GM21786 (cell line): ENCODE measurements at regions not wholly inside any gene's neighbourhood (a gene's known extent, or its start where the extent isn't known, plus 50 kb on each side); places are given as distances from the start of the nearest gene placed in this dataset.
"Not testable (repeated sequence)": the region's sequence is repeated elsewhere in the genome, so short reads cannot be mapped to it uniquely, and the experiment has no call there.

Source experiments
- ATAC-seq: cut with Tn5 transposase; IDR thresholded peaks from one replicate; pipeline ENCODE4 v1.9.1; 2021; ENCODE audit not compliant: unreplicated experiment

- ATAC-seq: no peak
Observed at GRCh38 chr16:60304066-60304465, 1570.0 kb upstream of the GOT2 start.

- no peak for ATAC-seq
Observed at GRCh38 chr16:60302676-60303075, 1568.6 kb upstream of the GOT2 start.

- ATAC-seq: no peak
Observed at GRCh38 chr16:60302261-60302660, 1568.1 kb upstream of the GOT2 start.

GRCh38 chr16:60299241-60299776 is 1565.2 kb upstream of the GOT2 start:
- ATAC-seq: no peak

GRCh38 chr16:60295451-60295850 is 1561.3 kb upstream of the GOT2 start:
- no peak for ATAC-seq

GRCh38 chr16:60285794-60286193 is 1551.7 kb upstream of the GOT2 start:
- ATAC-seq: no peak

- no peak for ATAC-seq
Observed at GRCh38 chr16:60279061-60279665, 1545.0 kb upstream of the GOT2 start.

GRCh38 chr16:60274431-60275019 is 1540.4 kb upstream of the GOT2 start:
- ATAC-seq: no peak

GRCh38 chr16:60271781-60272180 is 1537.7 kb upstream of the GOT2 start:
- no peak for ATAC-seq

- no peak for ATAC-seq
Observed at GRCh38 chr16:60271025-60271771, 1537.1 kb upstream of the GOT2 start.

GRCh38 chr16:60261425-60261824 is 1527.3 kb upstream of the GOT2 start:
- no peak for ATAC-seq

GRCh38 chr16:60259956-60260355 is 1525.8 kb upstream of the GOT2 start:
- no peak for ATAC-seq

- no peak for ATAC-seq
Observed at GRCh38 chr16:60246086-60246485, 1512.0 kb upstream of the GOT2 start.

- no peak for ATAC-seq
Observed at GRCh38 chr16:60241671-60242070, 1507.6 kb upstream of the GOT2 start.

GRCh38 chr16:60230666-60231065 is 1496.5 kb upstream of the GOT2 start:
- no peak for ATAC-seq

GRCh38 chr16:60225541-60225940 is 1491.4 kb upstream of the GOT2 start:
- ATAC-seq: no peak

- no peak for ATAC-seq
Observed at GRCh38 chr16:60217787-60218186, 1483.7 kb upstream of the GOT2 start.

- ATAC-seq: no peak
Observed at GRCh38 chr16:60214311-60214710, 1480.2 kb upstream of the GOT2 start.

- ATAC-seq: no peak
Observed at GRCh38 chr16:60206516-60206915, 1472.4 kb upstream of the GOT2 start.

- no peak for ATAC-seq
Observed at GRCh38 chr16:60204181-60204580, 1470.1 kb upstream of the GOT2 start.

- no peak for ATAC-seq
Observed at GRCh38 chr16:60203525-60204124, 1469.5 kb upstream of the GOT2 start.

- ATAC-seq: not testable (repeated sequence)
Observed at GRCh38 chr16:60200729-60201128, 1466.6 kb upstream of the GOT2 start.
